ENCODE measurements at regions not wholly inside any gene's neighbourhood (a gene's known extent, or its start where the extent isn't known, plus 50 kb on each side); places are given as distances from the start of the nearest gene placed in this dataset.

- Mint-ChIP-seq H3K27me3 (peaks cover 11% of the 10 kb centered on the region), H3K36me3 (no peaks in the 10 kb centered on the region), H3K9me3 (peaks cover 0 to 4% (median 2%) of the 10 kb centered on the region in 7 donors), H3K4me3 (no peak overlapping the region), H3K4me1 (no peaks in the 10 kb centered on the region), H3K27ac (no peak overlapping the region)
- H3K9me3 ChIP-seq (ENCODE audit: control insufficient read depth in 2 of 2, low read length in 2 of 2): no peaks in the 10 kb centered on the region
- H3K27ac ChIP-seq (ENCODE audit: insufficient read depth, low read length, poor library complexity, severe bottlenecking): no peak overlapping the region
- no peaks in the 10 kb centered on the region for H3K27me3 ChIP-seq (ENCODE audit: control insufficient read depth, insufficient read depth, low read length)
- no peak overlapping the region for H3K4me3 ChIP-seq (ENCODE audit: low read depth, low read length)
- no peak for DNase-seq
- ATAC-seq (ENCODE audit: low read depth in 2 of 2): no peak
- no peaks in the 10 kb centered on the region for H3K36me3 ChIP-seq (ENCODE audit: control insufficient read depth, insufficient read depth, low read length)
- H3K4me1 ChIP-seq (ENCODE audit: control insufficient read depth, insufficient read depth, low read length, poor library complexity, severe bottlenecking): no peaks in the 10 kb centered on the region
These were observed 339.9 kb upstream of the ARID1B start for GRCh38 chr6:156437121-156437879.

- Mint-ChIP-seq H3K9me3 (peaks cover 0 to 6% (median 0%) of the 10 kb centered on the region in 7 donors), H3K4me1 (no peaks in the 10 kb centered on the region), H3K27me3 (peaks cover 12% of the 10 kb centered on the region), H3K27ac (no peak overlapping the region), H3K36me3 (no peaks in the 10 kb centered on the region), H3K4me3 (no peak overlapping the region)
- Histone ChIP-seq H3K36me3 (ENCODE audit: control insufficient read depth, insufficient read depth, low read length) (no peaks in the 10 kb centered on the region), H3K27me3 (ENCODE audit: control insufficient read depth, insufficient read depth, low read length) (peaks cover 2% of the 10 kb centered on the region), H3K4me1 (ENCODE audit: control insufficient read depth, insufficient read depth, low read length, poor library complexity, severe bottlenecking) (no peaks in the 10 kb centered on the region), H3K27ac (ENCODE audit: insufficient read depth, low read length, poor library complexity, severe bottlenecking) (no peak overlapping the region), H3K9me3 (ENCODE audit: control insufficient read depth in 2 of 2, low read length in 2 of 2) (no peaks in the 10 kb centered on the region), H3K4me3 (ENCODE audit: low read depth, low read length) (no peak overlapping the region)
- ATAC-seq (ENCODE audit: low read depth in 2 of 2) (no peak), DNase-seq (no peak)
These were observed 342.4 kb upstream of the ARID1B start for GRCh38 chr6:156434795-156435190.

GRCh38 chr6:156434049-156434794, 343.0 kb upstream of the ARID1B start:
- H3K4me3 Mint-ChIP-seq: no peak overlapping the region
- no peaks in the 10 kb centered on the region for H3K4me1 Mint-ChIP-seq
- ATAC-seq (ENCODE audit: low read depth in 2 of 2) (no peak), DNase-seq (no peak)
- no peak overlapping the region for H3K27ac Mint-ChIP-seq
- H3K36me3 Mint-ChIP-seq: no peaks in the 10 kb centered on the region
- peaks cover 2% of the 10 kb centered on the region for H3K27me3 ChIP-seq (ENCODE audit: control insufficient read depth, insufficient read depth, low read length)
- peaks cover 0 to 6% (median 0%) of the 10 kb centered on the region in 7 donors for H3K9me3 Mint-ChIP-seq
- no peak overlapping the region for H3K4me3 ChIP-seq (ENCODE audit: low read depth, low read length)
- no peaks in the 10 kb centered on the region for H3K4me1 ChIP-seq (ENCODE audit: control insufficient read depth, insufficient read depth, low read length, poor library complexity, severe bottlenecking)
- H3K27me3 Mint-ChIP-seq: peaks cover 13% of the 10 kb centered on the region
- no peaks in the 10 kb centered on the region for H3K36me3 ChIP-seq (ENCODE audit: control insufficient read depth, insufficient read depth, low read length)
- no peak overlapping the region for H3K27ac ChIP-seq (ENCODE audit: insufficient read depth, low read length, poor library complexity, severe bottlenecking)
- H3K9me3 ChIP-seq (ENCODE audit: control insufficient read depth in 2 of 2, low read length in 2 of 2): no peaks in the 10 kb centered on the region

- Histone ChIP-seq H3K27ac (ENCODE audit: insufficient read depth, low read length, poor library complexity, severe bottlenecking) (no peak overlapping the region), H3K4me3 (ENCODE audit: low read depth, low read length) (no peak overlapping the region), H3K9me3 (ENCODE audit: control insufficient read depth in 2 of 2, low read length in 2 of 2) (no peaks in the 10 kb centered on the region), H3K36me3 (ENCODE audit: control insufficient read depth, insufficient read depth, low read length) (no peaks in the 10 kb centered on the region), H3K27me3 (ENCODE audit: control insufficient read depth, insufficient read depth, low read length) (peaks cover 6% of the 10 kb centered on the region), H3K4me1 (ENCODE audit: control insufficient read depth, insufficient read depth, low read length, poor library complexity, severe bottlenecking) (no peaks in the 10 kb centered on the region)
- Mint-ChIP-seq H3K9me3 (peaks cover 0 to 6% (median 0%) of the 10 kb centered on the region in 7 donors), H3K4me1 (no peaks in the 10 kb centered on the region), H3K4me3 (no peak overlapping the region), H3K27ac (no peak overlapping the region), H3K27me3 (peaks cover 4% of the 10 kb centered on the region), H3K36me3 (no peaks in the 10 kb centered on the region)
- DNase-seq: no peak
- no peak for ATAC-seq (ENCODE audit: low read depth in 2 of 2)
These were observed 344.6 kb upstream of the ARID1B start for GRCh38 chr6:156432543-156432942.

- Mint-ChIP-seq H3K27ac (no peak overlapping the region), H3K9me3 (peaks cover 0 to 6% (median 0%) of the 10 kb centered on the region in 7 donors), H3K4me1 (no peaks in the 10 kb centered on the region), H3K27me3 (peaks cover 9% of the 10 kb centered on the region), H3K4me3 (no peak overlapping the region), H3K36me3 (no peaks in the 10 kb centered on the region)
- ATAC-seq (ENCODE audit: low read depth in 2 of 2) (no peak), DNase-seq (no peak)
- H3K27me3 ChIP-seq (ENCODE audit: control insufficient read depth, insufficient read depth, low read length): peaks cover 6% of the 10 kb centered on the region
- H3K4me3 ChIP-seq (ENCODE audit: low read depth, low read length): no peak overlapping the region
- H3K27ac ChIP-seq (ENCODE audit: insufficient read depth, low read length, poor library complexity, severe bottlenecking): no peak overlapping the region
- H3K4me1 ChIP-seq (ENCODE audit: control insufficient read depth, insufficient read depth, low read length, poor library complexity, severe bottlenecking): no peaks in the 10 kb centered on the region
- H3K36me3 ChIP-seq (ENCODE audit: control insufficient read depth, insufficient read depth, low read length): no peaks in the 10 kb centered on the region
- H3K9me3 ChIP-seq (ENCODE audit: control insufficient read depth in 2 of 2, low read length in 2 of 2): no peaks in the 10 kb centered on the region
These were observed 346.8 kb upstream of the ARID1B start for GRCh38 chr6:156430386-156430785.

GRCh38 chr6:156427345-156427744, 349.8 kb upstream of the ARID1B start:
- no peaks in the 10 kb centered on the region for H3K36me3 ChIP-seq (ENCODE audit: control insufficient read depth, insufficient read depth, low read length)
- H3K4me1 Mint-ChIP-seq: peaks cover 2 to 23% (median 11%) of the 10 kb centered on the region in 4 donors
- peaks cover 0 to 2% (median 0%) of the 10 kb centered on the region in 7 donors for H3K9me3 Mint-ChIP-seq

GRCh38 chr6:156425359-156426020, 351.7 kb upstream of the ARID1B start:
- H3K27ac Mint-ChIP-seq: no peak overlapping the region
- H3K36me3 Mint-ChIP-seq: no peaks in the 10 kb centered on the region
- peaks cover 3% of the 10 kb centered on the region for H3K27me3 ChIP-seq (ENCODE audit: control insufficient read depth, insufficient read depth, low read length)
- peaks cover 2 to 26% (median 11%) of the 10 kb centered on the region in 4 donors for H3K4me1 Mint-ChIP-seq
- no peak overlapping the region for H3K4me3 ChIP-seq (ENCODE audit: low read depth, low read length)
- H3K4me3 Mint-ChIP-seq: no peak overlapping the region
- H3K27me3 Mint-ChIP-seq: peaks cover 14% of the 10 kb centered on the region
- no peaks in the 10 kb centered on the region for H3K9me3 ChIP-seq (ENCODE audit: control insufficient read depth in 2 of 2, low read length in 2 of 2)
- no peak for ATAC-seq (ENCODE audit: low read depth in 2 of 2)
- no peak overlapping the region for H3K27ac ChIP-seq (ENCODE audit: insufficient read depth, low read length, poor library complexity, severe bottlenecking)
- DNase-seq: no peak
- peaks cover 13% of the 10 kb centered on the region for H3K4me1 ChIP-seq (ENCODE audit: control insufficient read depth, insufficient read depth, low read length, poor library complexity, severe bottlenecking)
- H3K9me3 Mint-ChIP-seq: peaks cover 0 to 2% (median 0%) of the 10 kb centered on the region in 7 donors
- no peaks in the 10 kb centered on the region for H3K36me3 ChIP-seq (ENCODE audit: control insufficient read depth, insufficient read depth, low read length)

More at GRCh38 chr6:156427345-156427744, 349.8 kb upstream of the ARID1B start:
- no peak for ATAC-seq (ENCODE audit: low read depth in 2 of 2)
- no peak overlapping the region for H3K27ac ChIP-seq (ENCODE audit: insufficient read depth, low read length, poor library complexity, severe bottlenecking)
- DNase-seq: no peak
- H3K9me3 ChIP-seq (ENCODE audit: control insufficient read depth in 2 of 2, low read length in 2 of 2): no peaks in the 10 kb centered on the region
- no peak overlapping the region for H3K4me3 ChIP-seq (ENCODE audit: low read depth, low read length)
- H3K27me3 Mint-ChIP-seq: peaks cover 9% of the 10 kb centered on the region
- peaks cover 6% of the 10 kb centered on the region for H3K27me3 ChIP-seq (ENCODE audit: control insufficient read depth, insufficient read depth, low read length)
- H3K4me3 Mint-ChIP-seq: no peak overlapping the region
- H3K4me1 ChIP-seq (ENCODE audit: control insufficient read depth, insufficient read depth, low read length, poor library complexity, severe bottlenecking): peaks cover 13% of the 10 kb centered on the region
- no peak overlapping the region for H3K27ac Mint-ChIP-seq
- no peaks in the 10 kb centered on the region for H3K36me3 Mint-ChIP-seq

All from CD4-positive, CD25-positive, alpha-beta regulatory T cell (primary cell).